K562 (cell line): ENCODE measurements at regions not wholly inside any gene's neighbourhood (a gene's known extent, or its start where the extent isn't known, plus 50 kb on each side); places are given as distances from the start of the nearest gene placed in this dataset.

ENCODE experiments used
- ATAC-seq: fragments of 200-7000 bp; cut with Tn5 transposase; 3 replicates; pipeline ENCODE4 v1.9.1; 2020; ENCODE audit warnings: moderate library complexity
- BruUV-seq: library from RNA; stranded (reverse); fragments of 400-500 nt; replicated peaks from 2 replicates; lab custom pipeline; 2021; lab: Mats Ljungman, UMichigan
- CTCF ChIA-PET: fragments of 300-600 bp; formaldehyde crosslinking; extraction: SDS; loops from one replicate; lab custom pipeline; 2021; ENCODE audit warnings: low intra/inter-chr PET ratio; lab: Yijun Ruan, JAX
- POLR2A ChIA-PET: fragments of 300-600, 350-650 bp; sonication (Branson Sonifier 250); formaldehyde crosslinking; extraction: SDS; loops from one replicate; lab custom pipeline; 2021; ENCODE audit warnings: antibody characterized with exemption, inconsistent platforms; lab: Yijun Ruan, JAX
- DNase-seq, 4 experiments: peaks; one replicate each; pipeline versions ENCODE4 v3.0.0 to v3.0.0-alpha.2; 2011 to 2018; ENCODE audit warnings: low spot score in 3 of 4, mixed read lengths in 3 of 4; ENCODE audit errors: extremely low read depth in 1 of 4
- FAIRE-seq: peaks from 2 replicates; lab custom pipeline; 2011; peaks lifted over from hg19 to GRCh38; lab: Jason Lieb, UNC
- H2AFZ ChIP-seq: 2 replicates; pipeline ENCODE4 v1.6.0; 2011; ENCODE audit warnings: low read depth, low read length, control low read depth, inconsistent platforms
- H3K27ac ChIP-seq: fragments of 200-600 bp; 3 replicates; pipeline ENCODE4 v1.8.0; 2011; ENCODE audit warnings: low read depth, mild to moderate bottlenecking, control low read depth, inconsistent platforms, low read length, moderate library complexity, mixed read lengths; ENCODE audit errors: extremely low read depth
- H3K27me3 ChIP-seq, 2 experiments: fragments of 300-600 bp in 1 of 2; 2 replicates in 1 of 2; 3 replicates in 1 of 2; pipeline versions ENCODE4 v1.6.0 to v1.8.0; 2011; ENCODE audit warnings: inconsistent platforms in 2 of 2, low read length in 2 of 2, mild to moderate bottlenecking in 1 of 2, mixed read lengths in 1 of 2, moderate library complexity in 1 of 2; ENCODE audit not compliant: control insufficient read depth in 2 of 2, insufficient read depth in 2 of 2
- H3K36me3 ChIP-seq: fragments of 300-600 bp; 3 replicates; pipeline ENCODE4 v1.8.0; 2011; ENCODE audit warnings: mild to moderate bottlenecking, low read length, inconsistent platforms; ENCODE audit not compliant: control insufficient read depth, insufficient read depth
- H3K4me1 ChIP-seq, 2 experiments: fragments of 200-600 bp in 1 of 2; replicated peaks in 1 of 2; 2 replicates in 1 of 2; 3 replicates in 1 of 2; pipeline versions ENCODE4 v1.5.1 to v1.8.0; 2011; ENCODE audit warnings: inconsistent platforms in 2 of 2, low read length in 2 of 2, mild to moderate bottlenecking in 1 of 2, mixed read lengths in 1 of 2, moderate library complexity in 1 of 2; ENCODE audit not compliant: control insufficient read depth in 2 of 2, insufficient read depth in 2 of 2
- H3K4me2 ChIP-seq: 2 replicates; pipeline ENCODE4 v1.6.1; 2011; ENCODE audit warnings: low read length, control low read depth, inconsistent platforms, mixed read lengths; ENCODE audit not compliant: insufficient read depth
- H3K4me3 ChIP-seq: fragments of 200-600 bp; sonication (generic), shearing (Covaris generic); 2 replicates; pipeline ENCODE4 v1.5.1; 2016; ENCODE audit warnings: control low read depth, inconsistent platforms
- H3K79me2 ChIP-seq: fragments of 200-600 bp; 3 replicates; pipeline ENCODE4 v1.8.0; 2011; ENCODE audit warnings: low read length, inconsistent platforms; ENCODE audit not compliant: control insufficient read depth, insufficient read depth
- H3K9ac ChIP-seq, 2 experiments: 2 replicates each; pipeline versions ENCODE4 v1.6.0 to v1.6.1; 2011; ENCODE audit warnings: low read depth in 2 of 2, low read length in 2 of 2, control low read depth in 1 of 2, inconsistent platforms in 1 of 2, mild to moderate bottlenecking in 1 of 2, mixed read lengths in 1 of 2; ENCODE audit not compliant: insufficient read depth in 1 of 2
- H3K9me1 ChIP-seq: one replicate; pipeline ENCODE4 v1.6.0; 2011; ENCODE audit warnings: inconsistent platforms, mild to moderate bottlenecking, low read length, moderate library complexity; ENCODE audit not compliant: control insufficient read depth, insufficient read depth
- H3K9me3 ChIP-seq: replicated peaks from 2 replicates; pipeline ENCODE4 v1.5.1; 2011; ENCODE audit warnings: low read depth, low read length, inconsistent platforms; ENCODE audit not compliant: control insufficient read depth, insufficient read depth
- H4K20me1 ChIP-seq: replicated peaks from 2 replicates; pipeline ENCODE4 v1.6.1; 2011; ENCODE audit warnings: low read length, inconsistent platforms, mixed read lengths; ENCODE audit not compliant: control insufficient read depth, insufficient read depth
- CREBBP ChIP-seq: IDR thresholded peaks from one replicate; pipeline ENCODE4 v1.6.1; 2012; ENCODE audit warnings: low read depth, mild to moderate bottlenecking, control low read depth, inconsistent platforms, low read length
- LARP7 ChIP-seq: fragments of 450-650 bp; IDR thresholded peaks from 2 replicates; pipeline ENCODE4 v1.6.1; 2016
- MIER1 ChIP-seq: fragments of 450-650 bp; IDR thresholded peaks from 2 replicates; pipeline ENCODE4 v1.6.1; 2016; ENCODE audit warnings: antibody characterized with exemption, mild to moderate bottlenecking, low read depth
- NR2C2 ChIP-seq, 2 experiments: fragments of 200-800 bp in 1 of 2; sonication (Bioruptor generic) in 1 of 2; sonication (generic) in 1 of 2; formaldehyde crosslinking in 1 of 2; IDR thresholded peaks; 2 replicates each; pipeline versions ENCODE4 v1.6.1 to v1.8.0; 2016 to 2022; ENCODE audit warnings: mild to moderate bottlenecking in 1 of 2, missing compliant biosample characterization in 1 of 2, missing genetic modification characterization in 1 of 2, missing genetic modification reagents in 1 of 2
- TEAD2 ChIP-seq: fragments of 450-650 bp; IDR thresholded peaks from 2 replicates; pipeline ENCODE4 v1.6.1; 2016; ENCODE audit warnings: missing genetic modification characterization, control low read depth, missing compliant biosample characterization
- TEAD4 ChIP-seq, 2 experiments: sonication (generic) in 1 of 2; formaldehyde crosslinking in 1 of 2; IDR thresholded peaks; 2 replicates each; pipeline versions ENCODE4 v1.6.1 to v1.8.0; 2012 to 2022; ENCODE audit warnings: borderline replicate concordance in 1 of 2, inconsistent platforms in 1 of 2, low read length in 1 of 2, mild to moderate bottlenecking in 1 of 2, missing genetic modification reagents in 1 of 2
- WGBS: fragments of 100-300 bp; shearing (Covaris generic); methylation state at CpG from one replicate; pipeline ENCODE4 v1.1.6; 2016; ENCODE audit warnings: low coverage, mixed read lengths; ENCODE audit not compliant: insufficient coverage; ENCODE audit errors: missing lambda C conversion rate; 5-methylcytosine and 5-hydroxymethylcytosine counted together
- in situ Hi-C: fragments of 300-500 bp; cut with MboI; formaldehyde crosslinking; loops from 4 replicates; pipeline ENCODE4 v1.15.0; 2018; ENCODE audit warnings: inconsistent platforms, mixed read lengths
- intact Hi-C: fragments of 100-400 bp; cut with micrococcal nuclease; formaldehyde crosslinking; loops from 2 replicates; pipeline ENCODE4 v1.14.2; 2022
- TF ChIP-seq, protein P1 (sequence below): fragments of 250-450 bp; sonication (Bioruptor Pico); IDR thresholded peaks from 2 replicates; pipeline ENCODE4 v1.6.1; 2021; ENCODE audit warnings: mild to moderate bottlenecking
- TF ChIP-seq, protein P2 (sequence below): fragments of 250-450 bp; sonication (Bioruptor Pico); IDR thresholded peaks from 2 replicates; pipeline ENCODE4 v1.4.0; 2020; ENCODE audit warnings: mild to moderate bottlenecking
- TF ChIP-seq, protein P3 (sequence below): fragments of 250-450 bp; sonication (Bioruptor Pico); IDR thresholded peaks from 2 replicates; pipeline ENCODE4 v1.8.0; 2022; ENCODE audit warnings: inconsistent platforms

- H3K9me3 ChIP-seq = no peaks in the 10 kb centered on the region
- H3K36me3 ChIP-seq = no peaks in the 10 kb centered on the region
- no peaks in the 10 kb centered on the region for H3K4me1 ChIP-seq
- H3K79me2 ChIP-seq = no peaks in the 10 kb centered on the region
- DNase-seq = no peak
- FAIRE-seq = no peak
- POLR2A ChIA-PET = no interaction called here
- BruUV-seq = no TSS peak
- no peak overlapping the region for H3K9ac ChIP-seq
- no peak overlapping the region for H3K4me3 ChIP-seq
- no peak overlapping the region for H3K4me2 ChIP-seq
- H4K20me1 ChIP-seq = no peaks in the 10 kb centered on the region
- TF ChIP-seq, protein P1, sequence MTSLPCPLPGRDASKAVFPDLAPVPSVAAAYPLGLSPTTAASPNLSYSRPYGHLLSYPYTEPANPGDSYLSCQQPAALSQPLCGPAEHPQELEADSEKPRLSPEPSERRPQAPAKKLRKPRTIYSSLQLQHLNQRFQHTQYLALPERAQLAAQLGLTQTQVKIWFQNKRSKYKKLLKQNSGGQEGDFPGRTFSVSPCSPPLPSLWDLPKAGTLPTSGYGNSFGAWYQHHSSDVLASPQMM = no peak
- TF ChIP-seq TEAD2 (tag) (no peak), MIER1 (no peak), NR2C2 (CRISPR knock-in tag; IDR thresholded peaks at IDR 0.05) (no peak), NR2C2 (tag; IDR thresholded peaks at IDR 0.05) (no peak), LARP7 (no peak), CREBBP (no peak), TEAD4 (IDR thresholded peaks at IDR 0.05; ENCODE audit: low read length) (no peak), TEAD4 (CRISPR knock-in tag; IDR thresholded peaks at IDR 0.05; ENCODE audit: borderline replicate concordance) (no peak)
- TF ChIP-seq, protein P2, sequence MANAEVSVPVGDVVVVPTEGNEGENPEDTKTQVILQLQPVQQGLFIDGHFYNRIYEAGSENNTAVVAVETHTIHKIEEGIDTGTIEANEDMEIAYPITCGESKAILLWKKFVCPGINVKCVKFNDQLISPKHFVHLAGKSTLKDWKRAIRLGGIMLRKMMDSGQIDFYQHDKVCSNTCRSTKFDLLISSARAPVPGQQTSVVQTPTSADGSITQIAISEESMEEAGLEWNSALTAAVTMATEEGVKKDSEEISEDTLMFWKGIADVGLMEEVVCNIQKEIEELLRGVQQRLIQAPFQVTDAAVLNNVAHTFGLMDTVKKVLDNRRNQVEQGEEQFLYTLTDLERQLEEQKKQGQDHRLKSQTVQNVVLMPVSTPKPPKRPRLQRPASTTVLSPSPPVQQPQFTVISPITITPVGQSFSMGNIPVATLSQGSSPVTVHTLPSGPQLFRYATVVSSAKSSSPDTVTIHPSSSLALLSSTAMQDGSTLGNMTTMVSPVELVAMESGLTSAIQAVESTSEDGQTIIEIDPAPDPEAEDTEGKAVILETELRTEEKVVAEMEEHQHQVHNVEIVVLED (CRISPR knock-in tag) = no peak
- TF ChIP-seq, protein P3, sequence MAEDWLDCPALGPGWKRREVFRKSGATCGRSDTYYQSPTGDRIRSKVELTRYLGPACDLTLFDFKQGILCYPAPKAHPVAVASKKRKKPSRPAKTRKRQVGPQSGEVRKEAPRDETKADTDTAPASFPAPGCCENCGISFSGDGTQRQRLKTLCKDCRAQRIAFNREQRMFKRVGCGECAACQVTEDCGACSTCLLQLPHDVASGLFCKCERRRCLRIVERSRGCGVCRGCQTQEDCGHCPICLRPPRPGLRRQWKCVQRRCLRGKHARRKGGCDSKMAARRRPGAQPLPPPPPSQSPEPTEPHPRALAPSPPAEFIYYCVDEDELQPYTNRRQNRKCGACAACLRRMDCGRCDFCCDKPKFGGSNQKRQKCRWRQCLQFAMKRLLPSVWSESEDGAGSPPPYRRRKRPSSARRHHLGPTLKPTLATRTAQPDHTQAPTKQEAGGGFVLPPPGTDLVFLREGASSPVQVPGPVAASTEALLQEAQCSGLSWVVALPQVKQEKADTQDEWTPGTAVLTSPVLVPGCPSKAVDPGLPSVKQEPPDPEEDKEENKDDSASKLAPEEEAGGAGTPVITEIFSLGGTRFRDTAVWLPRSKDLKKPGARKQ (CRISPR knock-in tag) = no peak
- TF ChIP-seq, all 486 proteins: peak for 0
- intact Hi-C loops = no loop called here
- Histone ChIP-seq H3K9me1 (no peaks in the 10 kb centered on the region), H3K27me3 (no peaks in the 10 kb centered on the region), H2AFZ (no peak overlapping the region), H3K27ac (no peak overlapping the region)
- WGBS = 0% methylated on average over 1 of the region's 1 CpG
- no peak for ATAC-seq
- in situ Hi-C loops = no loop called here
- CTCF ChIA-PET = no interaction called here
Measured at GRCh38 chr10:108471420-108471819, 1306.9 kb upstream of the SORCS1 start.
